Suppressor macrophage treated with lipopolysaccharide for 4 hours (primary cell): ENCODE measurements at regions not wholly inside any gene's neighbourhood (a gene's known extent, or its start where the extent isn't known, plus 50 kb on each side); places are given as distances from the start of the nearest gene placed in this dataset.
"Not testable (repeated sequence)": the region's sequence is repeated elsewhere in the genome, so short reads cannot be mapped to it uniquely, and the experiment has no call there.

ENCODE experiments used
- DNase-seq: peaks from one replicate; pipeline ENCODE4 v3.0.0-alpha.2; 2020

- no peak for DNase-seq
Measured at GRCh38 chr7:16265863-16266458, 155.4 kb downstream of the CRPPA start.

- DNase-seq = no peak
Measured at GRCh38 chr7:16264823-16265804, 156.2 kb downstream of the CRPPA start.

- no peak for DNase-seq
Measured at GRCh38 chr7:16264036-16264819, 157.1 kb downstream of the CRPPA start.

- DNase-seq = not testable (repeated sequence)
Measured at GRCh38 chr7:16263377-16263776, 158.0 kb downstream of the CRPPA start.

- no peak for DNase-seq
Measured at GRCh38 chr7:16261654-16262053, 159.7 kb downstream of the CRPPA start.

- no peak for DNase-seq
Measured at GRCh38 chr7:16261100-16261499, 160.2 kb downstream of the CRPPA start.

- no peak for DNase-seq
Measured at GRCh38 chr7:16260236-16260728, 161.1 kb downstream of the CRPPA start.

GRCh38 chr7:16256419-16256818, 164.9 kb downstream of the CRPPA start:
- not testable (repeated sequence) for DNase-seq

- not testable (repeated sequence) for DNase-seq
Measured at GRCh38 chr7:16255952-16256351, 165.4 kb downstream of the CRPPA start.

GRCh38 chr7:16250655-16251054, 170.7 kb downstream of the CRPPA start:
- not testable (repeated sequence) for DNase-seq

- not testable (repeated sequence) for DNase-seq
Measured at GRCh38 chr7:16249204-16249603, 172.1 kb downstream of the CRPPA start.

- not testable (repeated sequence) for DNase-seq
Measured at GRCh38 chr7:16248556-16248955, 172.8 kb downstream of the CRPPA start.

- no peak for DNase-seq
Measured at GRCh38 chr7:16244469-16244868, 176.9 kb downstream of the CRPPA start.

GRCh38 chr7:16242920-16243319, 178.4 kb downstream of the CRPPA start:
- DNase-seq = no peak

GRCh38 chr7:16241017-16241416, 180.3 kb downstream of the CRPPA start:
- no peak for DNase-seq

GRCh38 chr7:16236381-16236780, 185.0 kb downstream of the CRPPA start:
- no peak for DNase-seq

- no peak for DNase-seq
Measured at GRCh38 chr7:16235147-16236114, 185.9 kb downstream of the CRPPA start.

- DNase-seq = no peak
Measured at GRCh38 chr7:16234493-16235146, 186.7 kb downstream of the CRPPA start.

GRCh38 chr7:16233517-16233916, 187.8 kb downstream of the CRPPA start:
- DNase-seq = no peak

GRCh38 chr7:16232273-16232672, 189.1 kb downstream of the CRPPA start:
- no peak for DNase-seq
